ENCODE measurements at regions not wholly inside any gene's neighbourhood (a gene's known extent, or its start where the extent isn't known, plus 50 kb on each side); places are given as distances from the start of the nearest gene placed in this dataset.

DNA sequence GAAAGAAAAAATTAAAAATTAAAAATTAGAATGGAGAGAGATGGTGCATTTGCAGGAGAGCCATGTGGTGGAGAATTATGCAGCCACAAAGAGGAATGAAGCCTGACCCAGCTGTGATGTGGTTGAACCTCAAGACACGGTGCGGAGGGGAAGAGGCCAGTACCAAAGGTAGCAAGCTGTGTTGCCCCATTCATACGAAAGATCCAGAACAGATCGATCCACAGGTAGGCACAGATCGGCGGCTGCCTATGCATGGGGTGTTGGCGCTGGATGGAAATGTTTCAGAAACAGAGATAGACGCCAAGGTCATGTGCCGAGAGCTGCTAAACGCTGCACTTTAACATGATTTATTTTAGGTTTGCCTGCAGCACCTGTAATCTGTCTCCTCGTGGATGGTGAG is 992.3 kb downstream of the BRD1 start:
- TF ChIP-seq, protein P1, sequence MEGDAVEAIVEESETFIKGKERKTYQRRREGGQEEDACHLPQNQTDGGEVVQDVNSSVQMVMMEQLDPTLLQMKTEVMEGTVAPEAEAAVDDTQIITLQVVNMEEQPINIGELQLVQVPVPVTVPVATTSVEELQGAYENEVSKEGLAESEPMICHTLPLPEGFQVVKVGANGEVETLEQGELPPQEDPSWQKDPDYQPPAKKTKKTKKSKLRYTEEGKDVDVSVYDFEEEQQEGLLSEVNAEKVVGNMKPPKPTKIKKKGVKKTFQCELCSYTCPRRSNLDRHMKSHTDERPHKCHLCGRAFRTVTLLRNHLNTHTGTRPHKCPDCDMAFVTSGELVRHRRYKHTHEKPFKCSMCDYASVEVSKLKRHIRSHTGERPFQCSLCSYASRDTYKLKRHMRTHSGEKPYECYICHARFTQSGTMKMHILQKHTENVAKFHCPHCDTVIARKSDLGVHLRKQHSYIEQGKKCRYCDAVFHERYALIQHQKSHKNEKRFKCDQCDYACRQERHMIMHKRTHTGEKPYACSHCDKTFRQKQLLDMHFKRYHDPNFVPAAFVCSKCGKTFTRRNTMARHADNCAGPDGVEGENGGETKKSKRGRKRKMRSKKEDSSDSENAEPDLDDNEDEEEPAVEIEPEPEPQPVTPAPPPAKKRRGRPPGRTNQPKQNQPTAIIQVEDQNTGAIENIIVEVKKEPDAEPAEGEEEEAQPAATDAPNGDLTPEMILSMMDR (IDR thresholded peaks at IDR 0.05): no peak
- no peak for TF ChIP-seq POLR2A (IDR thresholded peaks at IDR 0.05)

Measured in heart left ventricle (tissue), 13 donors.